ENCODE measurements at regions not wholly inside any gene's neighbourhood (a gene's known extent, or its start where the extent isn't known, plus 50 kb on each side); places are given as distances from the start of the nearest gene placed in this dataset.

GRCh38 chr18:25465152-25465732 is 113.3 kb upstream of the ZNF521 start:
- no peaks in the 10 kb centered on the region for H3K9me3 ChIP-seq
- no peaks in the 10 kb centered on the region for H3K4me1 ChIP-seq
- H3K27ac ChIP-seq: no peak overlapping the region
- no peak overlapping the region for H3K9ac ChIP-seq (ENCODE audit: low read depth in 2 of 2, low read length in 2 of 2)
- TF ChIP-seq CTCF (IDR thresholded peaks at IDR 0.05): no peak
- no peaks in the 10 kb centered on the region for H3K36me3 ChIP-seq
- no peak for DNase-seq
- H3K4me3 ChIP-seq: no peak overlapping the region
- no peaks in the 10 kb centered on the region for H3K27me3 ChIP-seq
- intact Hi-C loops (cut with DNase I): no loop called here

GRCh38 chr18:25464227-25464626 is 112.3 kb upstream of the ZNF521 start:
- TF ChIP-seq CTCF (IDR thresholded peaks at IDR 0.05): no peak
- Histone ChIP-seq H3K4me1 (no peaks in the 10 kb centered on the region), H3K9me3 (no peaks in the 10 kb centered on the region), H3K27ac (no peak overlapping the region), H3K27me3 (no peaks in the 10 kb centered on the region), H3K4me3 (no peak overlapping the region), H3K9ac (ENCODE audit: low read depth in 2 of 2, low read length in 2 of 2) (no peak overlapping the region), H3K36me3 (no peaks in the 10 kb centered on the region)
- intact Hi-C loops (cut with DNase I): no loop called here
- DNase-seq: no peak

GRCh38 chr18:25463726-25464125 is 111.8 kb upstream of the ZNF521 start:
- Histone ChIP-seq H3K36me3 (no peaks in the 10 kb centered on the region), H3K9me3 (no peaks in the 10 kb centered on the region), H3K4me3 (no peak overlapping the region), H3K27me3 (no peaks in the 10 kb centered on the region), H3K9ac (ENCODE audit: low read depth in 2 of 2, low read length in 2 of 2) (no peak overlapping the region), H3K4me1 (no peaks in the 10 kb centered on the region), H3K27ac (no peak overlapping the region)
- intact Hi-C loops (cut with DNase I): no loop called here
- DNase-seq: no peak
- no peak for TF ChIP-seq CTCF (IDR thresholded peaks at IDR 0.05)

- H3K4me3 ChIP-seq: no peak overlapping the region
- DNase-seq: no peak
- no peaks in the 10 kb centered on the region for H3K4me1 ChIP-seq
- no peak for TF ChIP-seq CTCF (IDR thresholded peaks at IDR 0.05)
- H3K36me3 ChIP-seq: no peaks in the 10 kb centered on the region
- no peaks in the 10 kb centered on the region for H3K9me3 ChIP-seq
- H3K27ac ChIP-seq: no peak overlapping the region
- no peak overlapping the region for H3K9ac ChIP-seq (ENCODE audit: low read depth in 2 of 2, low read length in 2 of 2)
- intact Hi-C loops (cut with DNase I): no loop called here
- no peaks in the 10 kb centered on the region for H3K27me3 ChIP-seq
These were observed 107.8 kb upstream of the ZNF521 start for GRCh38 chr18:25459814-25460213.

- TF ChIP-seq CTCF (IDR thresholded peaks at IDR 0.05): no peak
- intact Hi-C loops (cut with DNase I): no loop called here
- Histone ChIP-seq H3K4me3 (no peak overlapping the region), H3K27ac (no peak overlapping the region), H3K4me1 (no peaks in the 10 kb centered on the region), H3K9ac (ENCODE audit: low read depth in 2 of 2, low read length in 2 of 2) (no peak overlapping the region), H3K9me3 (no peaks in the 10 kb centered on the region), H3K27me3 (no peaks in the 10 kb centered on the region), H3K36me3 (no peaks in the 10 kb centered on the region)
- DNase-seq: no peak
These were observed 105.6 kb upstream of the ZNF521 start for GRCh38 chr18:25457601-25458000.

Measured in colonic mucosa (tissue), 4 donors.